IMR-90 (cell line): ENCODE measurements at regions not wholly inside any gene's neighbourhood (a gene's known extent, or its start where the extent isn't known, plus 50 kb on each side); places are given as distances from the start of the nearest gene placed in this dataset.

Experiments used
- ATAC-seq: fragments of 200-7000 bp; cut with Tn5 transposase; 2 replicates; pipeline ENCODE4 v1.9.1; 2020; ENCODE audit warnings: low read depth, mild to moderate bottlenecking, moderate library complexity
- BruUV-seq: library from RNA; stranded (reverse); fragments of 400-500 nt; replicated peaks from 2 replicates; lab custom pipeline; 2021; lab: Mats Ljungman, UMichigan
- CTCF ChIA-PET: fragments of 300-600 bp; formaldehyde crosslinking; extraction: SDS; loops from one replicate; lab custom pipeline; 2021; ENCODE audit warnings: antibody characterized with exemption; lab: Yijun Ruan, JAX
- POLR2A ChIA-PET: fragments of 300-600 bp; sonication (Branson Sonifier 250); formaldehyde crosslinking; loops from one replicate; lab custom pipeline; 2022; ENCODE audit warnings: antibody characterized with exemption; ENCODE audit not compliant: unreplicated experiment; lab: Charles Lee
- DNase-seq: peaks from one replicate; pipeline ENCODE4 v3.0.0; 2013
- H2AFZ ChIP-seq: replicated peaks from 2 replicates; pipeline ENCODE3; 2013; ENCODE audit warnings: low read length, mild to moderate bottlenecking; ENCODE audit not compliant: poor library complexity
- H2AK5ac ChIP-seq: 2 replicates; pipeline ENCODE4 v1.6.1; 2013; ENCODE audit warnings: low read depth, low read length, inconsistent platforms
- H2AK9ac ChIP-seq: replicated peaks from 2 replicates; pipeline ENCODE3; 2013; ENCODE audit warnings: mild to moderate bottlenecking, low read depth, low read length, moderate library complexity; ENCODE audit not compliant: poor library complexity
- H2BK120ac ChIP-seq: 2 replicates; pipeline ENCODE4 v1.6.1; 2013; ENCODE audit warnings: low read depth, low read length, inconsistent platforms
- H2BK15ac ChIP-seq: 3 replicates; pipeline ENCODE4 v1.6.1; 2013; ENCODE audit warnings: low read depth, low read length, inconsistent platforms
- H2BK20ac ChIP-seq: 2 replicates; pipeline ENCODE4 v1.6.1; 2013; ENCODE audit warnings: low read depth, mild to moderate bottlenecking, inconsistent platforms, low read length, moderate library complexity
- H2BK5ac ChIP-seq: 2 replicates; pipeline ENCODE4 v1.6.1; 2013; ENCODE audit warnings: mild to moderate bottlenecking, low read depth, low read length, inconsistent platforms; ENCODE audit not compliant: poor library complexity, severe bottlenecking
- H3K14ac ChIP-seq: replicated peaks from 2 replicates; pipeline ENCODE4 v1.6.1; 2013; ENCODE audit warnings: low read depth, low read length, inconsistent platforms
- H3K18ac ChIP-seq: 2 replicates; pipeline ENCODE4 v1.6.1; 2013; ENCODE audit warnings: low read depth, low read length, control low read depth
- H3K23ac ChIP-seq: 2 replicates; pipeline ENCODE4 v1.6.1; 2013; ENCODE audit warnings: low read depth, low read length, inconsistent platforms
- H3K27ac ChIP-seq: 2 replicates; pipeline ENCODE4 v1.5.1; 2013; ENCODE audit warnings: mild to moderate bottlenecking, control low read depth, low read length; ENCODE audit not compliant: insufficient read depth
- H3K27me3 ChIP-seq: 2 replicates; pipeline ENCODE4 v1.6.1; 2013; ENCODE audit warnings: low read length; ENCODE audit not compliant: control insufficient read depth, insufficient read depth
- H3K36me3 ChIP-seq: 2 replicates; pipeline ENCODE4 v1.6.1; 2013; ENCODE audit warnings: low read length, mixed read lengths; ENCODE audit not compliant: control insufficient read depth, insufficient read depth
- H3K4ac ChIP-seq: 2 replicates; pipeline ENCODE4 v1.6.1; 2013; ENCODE audit warnings: low read depth, low read length, inconsistent platforms
- H3K4me1 ChIP-seq: 2 replicates; pipeline ENCODE4 v1.6.1; 2013; ENCODE audit warnings: low read length, mixed read lengths; ENCODE audit not compliant: control insufficient read depth, insufficient read depth
- H3K4me2 ChIP-seq: 2 replicates; pipeline ENCODE4 v1.6.1; 2013; ENCODE audit warnings: low read depth, mild to moderate bottlenecking, control low read depth, low read length, moderate library complexity
- H3K4me3 ChIP-seq: 2 replicates; pipeline ENCODE4 v1.5.1; 2013; ENCODE audit warnings: low read depth, mild to moderate bottlenecking, control low read depth, low read length, moderate library complexity; ENCODE audit not compliant: insufficient read depth
- H3K56ac ChIP-seq: 2 replicates; pipeline ENCODE4 v1.6.1; 2013; ENCODE audit warnings: low read length, inconsistent platforms; ENCODE audit not compliant: insufficient read depth; ENCODE audit errors: extremely low read depth
- H3K79me1 ChIP-seq, 2 experiments: 2 replicates each; pipeline ENCODE4 v1.6.1; 2013; ENCODE audit warnings: low read length in 2 of 2, inconsistent platforms in 1 of 2, low read depth in 1 of 2
- H3K9ac ChIP-seq: 2 replicates; pipeline ENCODE4 v1.6.1; 2013; ENCODE audit warnings: low read depth, low read length, control low read depth
- H3K9me1 ChIP-seq: 2 replicates; pipeline ENCODE4 v1.6.1; 2013; ENCODE audit warnings: low read length, inconsistent platforms; ENCODE audit not compliant: insufficient read depth
- H3K9me3 ChIP-seq: 2 replicates; pipeline ENCODE4 v1.6.1; 2013; ENCODE audit warnings: low read length; ENCODE audit not compliant: control insufficient read depth, insufficient read depth
- H4K20me1 ChIP-seq: 2 replicates; pipeline ENCODE4 v1.6.1; 2013; ENCODE audit warnings: low read length, inconsistent platforms; ENCODE audit not compliant: insufficient read depth
- H4K5ac ChIP-seq: 2 replicates; pipeline ENCODE4 v1.6.1; 2013; ENCODE audit warnings: mild to moderate bottlenecking, low read depth, low read length, control low read depth
- H4K8ac ChIP-seq, 2 experiments: 2 replicates each; pipeline ENCODE4 v1.6.1; 2013; ENCODE audit warnings: low read depth in 2 of 2, low read length in 2 of 2, control low read depth in 1 of 2, inconsistent platforms in 1 of 2
- H4K91ac ChIP-seq: 2 replicates; pipeline ENCODE4 v1.6.1; 2013; ENCODE audit warnings: low read depth, low read length, inconsistent platforms; ENCODE audit not compliant: insufficient read depth
- BHLHE40 ChIP-seq: fragments of 150-350 bp; IDR thresholded peaks from 2 replicates; pipeline ENCODE4 v1.6.1; 2016; ENCODE audit warnings: mild to moderate bottlenecking, low read depth, low read length
- CEBPB ChIP-seq: IDR thresholded peaks from 2 replicates; pipeline ENCODE4 v1.6.1; 2012; ENCODE audit warnings: low read depth, low read length, improper control_type of control experiment
- CHD1 ChIP-seq: IDR thresholded peaks from 2 replicates; pipeline ENCODE4 v1.6.1; 2012; ENCODE audit warnings: low read depth, low read length, improper control_type of control experiment
- CTCF ChIP-seq: conservative IDR thresholded peaks from 2 replicates; pipeline ENCODE4 v1.5.1; 2012; ENCODE audit warnings: mild to moderate bottlenecking, low read depth, low read length, improper control_type of control experiment
- ELK1 ChIP-seq: fragments of 150-350 bp; IDR thresholded peaks from 2 replicates; pipeline ENCODE4 v1.6.1; 2016; ENCODE audit warnings: low read depth, mild to moderate bottlenecking, low read length, moderate library complexity, borderline replicate concordance
- FOS ChIP-seq: fragments of 150-350 bp; IDR thresholded peaks from 2 replicates; pipeline ENCODE4 v1.6.1; 2016; ENCODE audit warnings: low read depth, low read length
- MAFK ChIP-seq: IDR thresholded peaks from 2 replicates; pipeline ENCODE4 v1.6.1; 2012; ENCODE audit warnings: low read depth, low read length, improper control_type of control experiment
- MAZ ChIP-seq: IDR thresholded peaks from 2 replicates; pipeline ENCODE4 v1.6.1; 2012; ENCODE audit warnings: low read depth, mild to moderate bottlenecking, low read length, improper control_type of control experiment, moderate library complexity, borderline replicate concordance
- MXI1 ChIP-seq: IDR thresholded peaks from 2 replicates; pipeline ENCODE4 v1.6.1; 2012; ENCODE audit warnings: low read depth, mild to moderate bottlenecking, low read length, moderate library complexity, borderline replicate concordance
- NFE2L2 ChIP-seq: fragments of 150-350 bp; IDR thresholded peaks from 2 replicates; pipeline ENCODE4 v1.6.1; 2016; ENCODE audit warnings: low read depth, mild to moderate bottlenecking, low read length
- POLR2A ChIP-seq: IDR thresholded peaks from 2 replicates; pipeline ENCODE4 v1.6.1; 2012; ENCODE audit warnings: mild to moderate bottlenecking, low read depth, low read length
- RAD21 ChIP-seq: IDR thresholded peaks from 2 replicates; pipeline ENCODE4 v1.6.1; 2012; ENCODE audit warnings: low read length, improper control_type of control experiment
- RCOR1 ChIP-seq: IDR thresholded peaks from 2 replicates; pipeline ENCODE4 v1.6.1; 2012; ENCODE audit warnings: mild to moderate bottlenecking, low read length, improper control_type of control experiment; ENCODE audit not compliant: insufficient replicate concordance
- RFX5 ChIP-seq: IDR thresholded peaks from 2 replicates; pipeline ENCODE4 v1.8.0; 2012; ENCODE audit warnings: low read depth, mild to moderate bottlenecking, low read length, moderate library complexity
- SMC3 ChIP-seq: fragments of 150-350 bp; IDR thresholded peaks from 2 replicates; pipeline ENCODE4 v1.6.1; 2016; ENCODE audit warnings: low read depth, mild to moderate bottlenecking, antibody characterized with exemption, low read length, moderate library complexity
- USF2 ChIP-seq: fragments of 150-350 bp; IDR thresholded peaks from 2 replicates; pipeline ENCODE4 v1.6.1; 2017; ENCODE audit warnings: mild to moderate bottlenecking, antibody characterized with exemption, low read length, low read depth
- dilution Hi-C: fragments of 300-500 bp; cut with HindIII; formaldehyde crosslinking; loops from one replicate; pipeline ENCODE4 v1.14.3; 2018; ENCODE audit warnings: low sequenced_read_pairs; ENCODE audit not compliant: unreplicated experiment
- in situ Hi-C: fragments of 300-500 bp; cut with MboI; formaldehyde crosslinking; loops from 3 replicates; pipeline ENCODE4 v1.14.3; 2019; ENCODE audit warnings: low sequenced_read_pairs, inconsistent platforms, mixed read lengths
- intact Hi-C: fragments of 100-400 bp; cut with micrococcal nuclease; formaldehyde crosslinking; loops from 2 replicates; pipeline ENCODE4 v1.10.0; 2022

- Histone ChIP-seq H3K4me1 (no peaks in the 10 kb centered on the region), H2AK9ac (no peak overlapping the region), H3K18ac (no peak overlapping the region), H4K20me1 (no peaks in the 10 kb centered on the region), H3K4me2 (no peak overlapping the region), H4K91ac (no peak overlapping the region), H3K23ac (no peak overlapping the region), H4K8ac (no peak overlapping the region), H2BK15ac (no peak overlapping the region), H3K4me3 (no peak overlapping the region), H3K79me1 (no peaks in the 10 kb centered on the region), H3K56ac (no peak overlapping the region), H3K36me3 (no peaks in the 10 kb centered on the region), H2AFZ (no peak overlapping the region), H3K27me3 (no peaks in the 10 kb centered on the region; the same call in 1 of the 2 replicates), H3K9ac (no peak overlapping the region), H2AK5ac (no peak overlapping the region), H3K9me1 (no peaks in the 10 kb centered on the region), H4K5ac (no peak overlapping the region), H3K27ac (no peak overlapping the region), H3K14ac (no peak overlapping the region), H3K9me3 (no peaks in the 10 kb centered on the region), H2BK5ac (no peak overlapping the region), H2BK120ac (no peak overlapping the region), H3K4ac (no peak overlapping the region), H2BK20ac (no peak overlapping the region)
- ChIA-PET CTCF (interaction anchor here (0.8 kb wide), 1 partner anchor 8 kb away, joined by 4 read pairs; no protein-coding TSS in a partner anchor), POLR2A (interaction anchor here (0.7 kb wide), 1 partner anchor 299 kb away, joined by 3 read pairs; no protein-coding TSS in a partner anchor)
- intact Hi-C loops = no loop called here
- TF ChIP-seq ELK1 = no peak
- TF ChIP-seq MAFK = no peak
- TF ChIP-seq CHD1 = no peak
- TF ChIP-seq RAD21 = no peak
- TF ChIP-seq FOS = no peak
- no peak for TF ChIP-seq BHLHE40
- no peak for TF ChIP-seq RCOR1
- no peak for TF ChIP-seq SMC3
- TF ChIP-seq POLR2A = no peak
- TF ChIP-seq NFE2L2 = no peak
- no peak for TF ChIP-seq MAZ
- TF ChIP-seq MXI1 = no peak
- TF ChIP-seq CTCF = no peak
- no peak for TF ChIP-seq USF2
- no peak for TF ChIP-seq RFX5
- TF ChIP-seq CEBPB = no peak
- DNase-seq = no peak
- in situ Hi-C loops = no loop called here
- BruUV-seq = no TSS peak
- no peak for ATAC-seq
- dilution Hi-C loops = no loop called here
These were observed 143.7 kb upstream of the ARHGAP42 start for GRCh38 chr11:100543386-100543785.
